MG63 (cell line): ENCODE measurements at regions not wholly inside any gene's neighbourhood (a gene's known extent, or its start where the extent isn't known, plus 50 kb on each side); places are given as distances from the start of the nearest gene placed in this dataset.

Experiments
- DNase-seq: peaks from one replicate; pipeline ENCODE4 v3.0.0-alpha.2; 2020
- H3K27me3 ChIP-seq: fragments of 250-450 bp; sonication (Bioruptor Pico); 2 replicates; pipeline ENCODE4 v1.5.1; 2020; ENCODE audit warnings: mild to moderate bottlenecking, moderate library complexity
- H3K36me3 ChIP-seq: fragments of 250-450 bp; sonication (Bioruptor Pico); 2 replicates; pipeline ENCODE4 v1.5.1; 2020; ENCODE audit warnings: mild to moderate bottlenecking, moderate library complexity
- H3K4me3 ChIP-seq: fragments of 250-450 bp; sonication (Bioruptor Pico); 2 replicates; pipeline ENCODE4 v1.5.1; 2020; ENCODE audit warnings: mild to moderate bottlenecking, moderate library complexity
- H3K9me3 ChIP-seq: fragments of 250-450 bp; sonication (Bioruptor Pico); 2 replicates; pipeline ENCODE4 v1.5.1; 2020; ENCODE audit warnings: mild to moderate bottlenecking, moderate library complexity

GRCh38 chr4:11511321-11511720, 82.6 kb upstream of the HS3ST1 start:
- DNase-seq = no peak
- H3K4me3 ChIP-seq = no peak overlapping the region
- no peaks in the 10 kb centered on the region for H3K36me3 ChIP-seq
- H3K9me3 ChIP-seq = no peaks in the 10 kb centered on the region
- H3K27me3 ChIP-seq = no peaks in the 10 kb centered on the region

GRCh38 chr4:11507920-11508319, 79.2 kb upstream of the HS3ST1 start:
- Histone ChIP-seq H3K36me3 (no peaks in the 10 kb centered on the region), H3K27me3 (no peaks in the 10 kb centered on the region), H3K9me3 (no peaks in the 10 kb centered on the region), H3K4me3 (no peak overlapping the region)
- no peak for DNase-seq

- Histone ChIP-seq H3K27me3 (no peaks in the 10 kb centered on the region), H3K9me3 (no peaks in the 10 kb centered on the region), H3K4me3 (no peak overlapping the region), H3K36me3 (no peaks in the 10 kb centered on the region)
- DNase-seq = no peak
Measured at GRCh38 chr4:11506194-11506593, 77.5 kb upstream of the HS3ST1 start.

- no peak for DNase-seq
- Histone ChIP-seq H3K4me3 (no peak overlapping the region), H3K27me3 (no peaks in the 10 kb centered on the region), H3K36me3 (no peaks in the 10 kb centered on the region), H3K9me3 (no peaks in the 10 kb centered on the region)
Measured at GRCh38 chr4:11505221-11505971, 76.7 kb upstream of the HS3ST1 start.

- no peaks in the 10 kb centered on the region for H3K9me3 ChIP-seq
- no peaks in the 10 kb centered on the region for H3K27me3 ChIP-seq
- H3K36me3 ChIP-seq = no peaks in the 10 kb centered on the region
- no peak for DNase-seq
- no peak overlapping the region for H3K4me3 ChIP-seq
Measured at GRCh38 chr4:11503166-11503565, 74.5 kb upstream of the HS3ST1 start.

GRCh38 chr4:11497972-11498371, 69.3 kb upstream of the HS3ST1 start:
- Histone ChIP-seq H3K4me3 (no peak overlapping the region), H3K27me3 (no peaks in the 10 kb centered on the region), H3K9me3 (no peaks in the 10 kb centered on the region), H3K36me3 (no peaks in the 10 kb centered on the region)
- DNase-seq = no peak

GRCh38 chr4:11497212-11497806, 68.6 kb upstream of the HS3ST1 start:
- no peak overlapping the region for H3K4me3 ChIP-seq
- no peak for DNase-seq
- no peaks in the 10 kb centered on the region for H3K27me3 ChIP-seq
- no peaks in the 10 kb centered on the region for H3K9me3 ChIP-seq
- H3K36me3 ChIP-seq = no peaks in the 10 kb centered on the region

- H3K4me3 ChIP-seq = no peak overlapping the region
- H3K27me3 ChIP-seq = no peaks in the 10 kb centered on the region
- no peaks in the 10 kb centered on the region for H3K36me3 ChIP-seq
- no peaks in the 10 kb centered on the region for H3K9me3 ChIP-seq
- no peak for DNase-seq
Measured at GRCh38 chr4:11496351-11496829, 67.7 kb upstream of the HS3ST1 start.

GRCh38 chr4:11495818-11496217, 67.1 kb upstream of the HS3ST1 start:
- H3K27me3 ChIP-seq = no peaks in the 10 kb centered on the region
- no peaks in the 10 kb centered on the region for H3K9me3 ChIP-seq
- H3K36me3 ChIP-seq = no peaks in the 10 kb centered on the region
- DNase-seq = no peak
- no peak overlapping the region for H3K4me3 ChIP-seq

GRCh38 chr4:11495291-11495690, 66.6 kb upstream of the HS3ST1 start:
- DNase-seq = no peak

GRCh38 chr4:11494232-11494631, 65.5 kb upstream of the HS3ST1 start:
- no peak overlapping the region for H3K4me3 ChIP-seq
- no peak for DNase-seq
- no peaks in the 10 kb centered on the region for H3K9me3 ChIP-seq
- no peaks in the 10 kb centered on the region for H3K36me3 ChIP-seq
- H3K27me3 ChIP-seq = no peaks in the 10 kb centered on the region

More at GRCh38 chr4:11495291-11495690, 66.6 kb upstream of the HS3ST1 start:
- Histone ChIP-seq H3K27me3 (no peaks in the 10 kb centered on the region), H3K4me3 (no peak overlapping the region), H3K36me3 (no peaks in the 10 kb centered on the region), H3K9me3 (no peaks in the 10 kb centered on the region)

- Histone ChIP-seq H3K27me3 (no peaks in the 10 kb centered on the region), H3K36me3 (no peaks in the 10 kb centered on the region), H3K9me3 (no peaks in the 10 kb centered on the region), H3K4me3 (no peak overlapping the region)
- DNase-seq = no peak
Measured at GRCh38 chr4:11489453-11490083, 60.9 kb upstream of the HS3ST1 start.

GRCh38 chr4:11488657-11489452, 60.2 kb upstream of the HS3ST1 start:
- Histone ChIP-seq H3K9me3 (no peaks in the 10 kb centered on the region), H3K36me3 (no peaks in the 10 kb centered on the region), H3K4me3 (no peak overlapping the region), H3K27me3 (no peaks in the 10 kb centered on the region)
- DNase-seq = no peak

GRCh38 chr4:11487868-11488544, 59.3 kb upstream of the HS3ST1 start:
- H3K27me3 ChIP-seq = no peaks in the 10 kb centered on the region
- no peaks in the 10 kb centered on the region for H3K36me3 ChIP-seq
- no peaks in the 10 kb centered on the region for H3K9me3 ChIP-seq
- H3K4me3 ChIP-seq = no peak overlapping the region
- DNase-seq = no peak

GRCh38 chr4:11487139-11487538, 58.4 kb upstream of the HS3ST1 start:
- H3K36me3 ChIP-seq = no peaks in the 10 kb centered on the region
- no peak for DNase-seq
- no peaks in the 10 kb centered on the region for H3K27me3 ChIP-seq
- no peaks in the 10 kb centered on the region for H3K9me3 ChIP-seq
- H3K4me3 ChIP-seq = no peak overlapping the region

- DNase-seq = no peak
- H3K27me3 ChIP-seq = no peaks in the 10 kb centered on the region
- H3K4me3 ChIP-seq = no peak overlapping the region
- H3K36me3 ChIP-seq = no peaks in the 10 kb centered on the region
- no peaks in the 10 kb centered on the region for H3K9me3 ChIP-seq
Measured at GRCh38 chr4:11485926-11486325, 57.2 kb upstream of the HS3ST1 start.

- Histone ChIP-seq H3K9me3 (no peaks in the 10 kb centered on the region), H3K36me3 (no peaks in the 10 kb centered on the region), H3K4me3 (no peak overlapping the region), H3K27me3 (no peaks in the 10 kb centered on the region)
- DNase-seq = no peak
Measured at GRCh38 chr4:11484531-11484930, 55.8 kb upstream of the HS3ST1 start.
